Muscle layer of colon (tissue), 2 donors: ENCODE measurements at regions not wholly inside any gene's neighbourhood (a gene's known extent, or its start where the extent isn't known, plus 50 kb on each side); places are given as distances from the start of the nearest gene placed in this dataset.
"Not testable (repeated sequence)": the region's sequence is repeated elsewhere in the genome, so short reads cannot be mapped to it uniquely, and the experiment has no call there.

Experiments
- H3K27ac ChIP-seq: one replicate; pipeline ENCODE4 v1.7.0; 2013; ENCODE audit warnings: low read depth, mild to moderate bottlenecking, low read length, moderate library complexity
- H3K27me3 ChIP-seq, 2 donors: one replicate each; pipeline ENCODE4 v1.7.0; 2013; ENCODE audit warnings: low read length in 2 of 2, mild to moderate bottlenecking in 2 of 2; ENCODE audit not compliant: insufficient read depth in 2 of 2, control insufficient read depth in 1 of 2
- H3K36me3 ChIP-seq: one replicate; pipeline ENCODE4 v1.7.0; 2013; ENCODE audit warnings: mild to moderate bottlenecking, low read length; ENCODE audit not compliant: insufficient read depth
- H3K4me1 ChIP-seq: one replicate; pipeline ENCODE4 v1.7.0; 2013; ENCODE audit warnings: mild to moderate bottlenecking, low read length; ENCODE audit not compliant: insufficient read depth
- H3K4me3 ChIP-seq, 2 donors: one replicate each; pipeline ENCODE4 v1.7.0; 2013; ENCODE audit warnings: low read length in 2 of 2, low read depth in 1 of 2, mild to moderate bottlenecking in 1 of 2, moderate library complexity in 1 of 2
- H3K9ac ChIP-seq: one replicate; pipeline ENCODE4 v1.7.0; 2013; ENCODE audit warnings: low read length
- H3K9me3 ChIP-seq: one replicate; pipeline ENCODE4 v1.7.0; 2013; ENCODE audit warnings: mild to moderate bottlenecking, low read length
- donor health status: abdominal sarcoma.
- donor health status: Adenocarcinoma of cecum.

GRCh38 chr2:238773472-238773871 is 74.4 kb upstream of the TWIST2 start:
- Histone ChIP-seq H3K36me3 (no peaks in the 10 kb centered on the region), H3K9ac (no peak overlapping the region), H3K4me1 (peaks cover 15% of the 10 kb centered on the region), H3K4me3 (no peak overlapping the region), H3K27me3 (no peaks in the 10 kb centered on the region), H3K9me3 (no peaks in the 10 kb centered on the region), H3K27ac (no peak overlapping the region)

DNA sequence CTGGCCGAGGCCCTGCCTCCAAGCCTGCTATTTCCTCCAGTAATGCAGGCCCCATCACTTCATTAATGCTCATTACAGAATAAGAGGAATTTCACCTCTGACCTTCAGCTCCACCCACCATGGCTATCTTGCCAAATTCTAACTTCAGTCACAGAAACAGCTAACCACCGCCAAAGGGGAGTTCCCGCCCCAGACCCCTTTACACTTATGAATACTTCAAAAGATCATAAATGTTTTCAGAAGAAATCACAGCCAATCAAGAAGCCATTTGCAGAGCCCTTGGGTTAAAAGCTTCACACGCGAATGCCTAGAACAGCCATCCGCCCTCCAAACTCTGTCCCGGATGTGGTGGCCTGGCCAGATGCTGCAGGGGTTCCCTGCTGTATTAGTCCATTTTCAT is 73.8 kb upstream of the TWIST2 start:
- Histone ChIP-seq H3K36me3 (no peaks in the 10 kb centered on the region), H3K4me1 (peaks cover 15% of the 10 kb centered on the region), H3K27ac (no peak overlapping the region), H3K9ac (no peak overlapping the region), H3K27me3 (no peaks in the 10 kb centered on the region), H3K9me3 (no peaks in the 10 kb centered on the region), H3K4me3 (no peak overlapping the region)

- Histone ChIP-seq H3K4me3 (no peak overlapping the region), H3K27me3 (no peaks in the 10 kb centered on the region), H3K4me1 (peaks cover 15% of the 10 kb centered on the region), H3K9ac (no peak overlapping the region), H3K27ac (no peak overlapping the region), H3K36me3 (no peaks in the 10 kb centered on the region), H3K9me3 (no peaks in the 10 kb centered on the region)
Observed at GRCh38 chr2:238774980-238775509, 72.8 kb upstream of the TWIST2 start.

- no peak overlapping the region for H3K9ac ChIP-seq
- H3K36me3 ChIP-seq = no peaks in the 10 kb centered on the region
- no peaks in the 10 kb centered on the region for H3K9me3 ChIP-seq
- H3K27ac ChIP-seq = no peak overlapping the region
- no peaks in the 10 kb centered on the region for H3K27me3 ChIP-seq
- H3K4me3 ChIP-seq = no peak overlapping the region
- H3K4me1 ChIP-seq = peaks cover 15% of the 10 kb centered on the region
Observed at GRCh38 chr2:238775591-238775990, 72.3 kb upstream of the TWIST2 start.

DNA sequence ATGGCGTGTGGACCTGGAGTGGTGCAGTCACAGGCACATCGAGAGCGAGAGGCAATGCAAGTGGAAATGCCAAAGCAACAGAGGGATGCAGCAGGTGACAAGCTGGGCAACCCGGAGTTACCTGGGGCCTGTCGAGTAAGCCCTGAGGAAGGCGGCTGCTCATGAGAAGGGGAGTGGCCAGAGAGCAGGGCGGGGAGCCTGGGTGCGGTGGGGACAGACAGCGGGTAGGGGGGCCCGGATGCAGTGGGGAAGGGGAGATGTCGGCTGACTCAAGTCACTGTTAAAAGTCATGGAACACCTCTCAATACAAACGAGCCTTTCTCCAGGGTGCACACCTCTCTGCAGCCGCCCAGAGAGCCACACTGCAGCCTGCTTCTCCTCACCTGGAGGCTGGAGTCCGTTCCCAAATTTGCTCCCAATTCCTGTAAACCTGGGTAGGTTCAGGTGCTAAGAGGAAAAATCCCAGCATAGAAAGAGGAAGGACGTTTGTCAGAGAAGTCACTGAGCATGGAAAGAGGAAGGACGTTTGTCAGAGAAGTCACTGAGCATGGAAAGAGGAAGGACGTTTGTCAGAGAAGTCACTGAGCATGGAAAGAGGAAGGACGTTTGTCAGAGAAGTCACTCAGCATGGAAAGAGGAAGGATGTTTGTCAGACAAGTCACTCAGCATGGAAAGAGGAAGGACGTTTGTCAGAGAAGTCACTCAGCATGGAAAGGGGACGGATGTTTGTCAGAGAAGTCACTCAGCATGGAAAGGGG is 71.7 kb upstream of the TWIST2 start:
- no peaks in the 10 kb centered on the region for H3K27me3 ChIP-seq
- H3K4me1 ChIP-seq = peaks cover 12% of the 10 kb centered on the region
- no peak overlapping the region for H3K27ac ChIP-seq
- H3K4me3 ChIP-seq = no peak overlapping the region
- H3K36me3 ChIP-seq = no peaks in the 10 kb centered on the region
- H3K9ac ChIP-seq = no peak overlapping the region
- H3K9me3 ChIP-seq = no peaks in the 10 kb centered on the region

DNA sequence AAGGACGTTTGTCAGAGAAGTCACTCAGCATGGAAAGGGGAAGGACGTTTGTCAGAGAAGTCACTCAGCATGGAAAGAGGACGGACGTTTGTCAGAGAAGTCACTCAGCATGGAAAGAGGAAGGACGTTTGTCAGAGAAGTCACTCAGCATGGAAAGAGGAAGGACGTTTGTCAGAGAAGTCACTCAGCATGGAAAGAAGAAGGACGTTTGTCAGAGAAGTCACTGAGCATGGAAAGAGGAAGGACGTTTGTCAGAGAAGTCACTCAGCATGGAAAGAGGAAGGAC is 71.2 kb upstream of the TWIST2 start:
- not testable (repeated sequence) for H3K27me3 ChIP-seq, H3K4me3 ChIP-seq, H3K27ac ChIP-seq, H3K4me1 ChIP-seq, H3K9me3 ChIP-seq, H3K36me3 ChIP-seq, H3K9ac ChIP-seq

GRCh38 chr2:238777369-238778067 is 70.4 kb upstream of the TWIST2 start:
- Histone ChIP-seq H3K36me3 (no peaks in the 10 kb centered on the region), H3K4me3 (no peak overlapping the region), H3K9ac (no peak overlapping the region), H3K27ac (no peak overlapping the region), H3K4me1 (no peaks in the 10 kb centered on the region), H3K27me3 (no peaks in the 10 kb centered on the region), H3K9me3 (no peaks in the 10 kb centered on the region)

DNA sequence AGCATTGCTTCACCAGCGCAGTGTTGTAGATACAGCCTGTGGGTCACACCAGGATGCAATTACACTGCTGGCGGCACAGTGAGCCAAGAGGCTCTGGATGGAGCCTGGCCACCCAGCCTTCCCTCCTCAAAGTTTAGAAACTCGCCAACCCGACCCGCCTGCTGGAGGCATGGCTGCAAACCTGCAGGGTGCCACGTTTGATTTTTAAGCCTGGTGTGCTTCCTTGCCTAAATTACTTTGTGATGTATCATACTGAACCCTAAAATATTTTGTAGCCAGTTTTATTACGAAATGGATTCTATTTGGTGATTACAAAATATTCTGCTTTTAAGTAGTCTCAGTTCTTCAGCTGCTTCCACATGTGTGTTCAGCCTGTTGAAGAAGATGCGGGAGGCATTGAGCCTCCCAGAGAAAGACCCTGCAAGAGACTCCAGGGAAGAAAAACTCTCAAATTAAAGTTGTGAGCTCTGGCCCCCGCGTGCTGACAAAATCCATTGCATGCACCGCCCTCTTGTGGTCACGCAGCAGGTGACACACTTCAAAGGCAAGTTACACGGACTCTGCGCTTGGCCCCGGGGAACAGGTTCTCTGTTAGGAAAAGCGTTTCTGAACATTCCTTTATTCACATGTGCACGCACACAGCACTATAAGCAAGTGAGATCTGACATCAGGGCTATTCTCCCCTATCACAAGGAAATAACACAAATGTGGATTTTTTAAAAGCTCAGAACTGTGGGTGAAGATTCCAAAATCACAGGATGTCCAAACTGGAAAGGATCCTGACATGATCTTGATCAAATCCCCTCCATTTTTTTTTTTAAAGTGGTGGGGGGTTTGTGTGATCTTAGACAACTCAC is 63.0 kb upstream of the TWIST2 start:
- Histone ChIP-seq H3K27me3 (no peaks in the 10 kb centered on the region), H3K27ac (peak overlapping the region; percentile 19), H3K9ac (no peak overlapping the region), H3K36me3 (no peaks in the 10 kb centered on the region), H3K4me1 (peaks cover 11% of the 10 kb centered on the region), H3K4me3 (no peak overlapping the region), H3K9me3 (no peaks in the 10 kb centered on the region)

DNA sequence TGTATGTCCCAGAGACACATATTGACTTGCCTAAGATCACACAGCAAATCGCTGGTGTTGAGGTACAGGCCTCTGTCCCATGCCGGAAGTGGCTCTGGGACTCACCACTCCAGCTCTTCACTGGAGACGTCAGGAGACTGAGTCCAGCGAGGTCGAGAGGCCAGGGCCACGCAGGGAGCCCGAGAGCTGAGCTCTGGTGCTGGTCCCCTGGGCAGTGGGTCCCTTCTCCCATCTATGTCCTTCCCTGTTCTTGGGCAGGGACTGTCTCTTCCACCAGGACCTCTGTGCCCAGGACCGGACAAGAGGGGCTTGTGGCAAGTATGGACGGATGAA is 62.4 kb upstream of the TWIST2 start:
- Histone ChIP-seq H3K9me3 (no peaks in the 10 kb centered on the region), H3K27ac (no peak overlapping the region), H3K4me1 (peaks cover 11% of the 10 kb centered on the region), H3K36me3 (no peaks in the 10 kb centered on the region), H3K4me3 (no peak overlapping the region), H3K27me3 (no peaks in the 10 kb centered on the region), H3K9ac (no peak overlapping the region)

DNA sequence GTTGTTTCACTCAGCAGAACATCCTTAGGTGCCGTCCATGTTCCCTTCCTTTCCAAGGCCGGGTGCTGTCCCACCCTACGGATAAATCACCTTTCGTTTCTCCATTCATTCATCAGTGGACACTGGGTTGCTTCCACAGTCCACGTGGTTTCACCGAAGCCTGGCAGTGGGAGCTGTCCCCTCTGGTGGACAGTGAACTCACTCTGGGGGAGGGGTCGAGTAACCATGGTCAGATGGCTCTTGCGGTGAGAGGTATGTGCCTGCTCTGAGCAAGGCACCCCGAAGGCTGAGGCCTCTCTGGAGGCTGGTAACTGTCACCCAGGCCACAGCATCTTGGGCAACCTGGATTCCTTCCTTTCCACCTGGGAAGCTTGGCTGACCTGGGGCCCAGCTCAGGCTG is 61.5 kb upstream of the TWIST2 start:
- Histone ChIP-seq H3K27me3 (no peaks in the 10 kb centered on the region), H3K9me3 (no peaks in the 10 kb centered on the region), H3K27ac (no peak overlapping the region), H3K36me3 (no peaks in the 10 kb centered on the region), H3K4me3 (no peak overlapping the region), H3K9ac (no peak overlapping the region), H3K4me1 (peaks cover 11% of the 10 kb centered on the region)

- Histone ChIP-seq H3K9me3 (no peaks in the 10 kb centered on the region), H3K36me3 (no peaks in the 10 kb centered on the region), H3K9ac (no peak overlapping the region), H3K4me1 (peaks cover 11% of the 10 kb centered on the region), H3K4me3 (no peak overlapping the region), H3K27me3 (no peaks in the 10 kb centered on the region), H3K27ac (no peak overlapping the region)
Observed at GRCh38 chr2:238786792-238787490, 60.9 kb upstream of the TWIST2 start.
